ENCODE measurements at regions not wholly inside any gene's neighbourhood (a gene's known extent, or its start where the extent isn't known, plus 50 kb on each side); places are given as distances from the start of the nearest gene placed in this dataset.

DNA sequence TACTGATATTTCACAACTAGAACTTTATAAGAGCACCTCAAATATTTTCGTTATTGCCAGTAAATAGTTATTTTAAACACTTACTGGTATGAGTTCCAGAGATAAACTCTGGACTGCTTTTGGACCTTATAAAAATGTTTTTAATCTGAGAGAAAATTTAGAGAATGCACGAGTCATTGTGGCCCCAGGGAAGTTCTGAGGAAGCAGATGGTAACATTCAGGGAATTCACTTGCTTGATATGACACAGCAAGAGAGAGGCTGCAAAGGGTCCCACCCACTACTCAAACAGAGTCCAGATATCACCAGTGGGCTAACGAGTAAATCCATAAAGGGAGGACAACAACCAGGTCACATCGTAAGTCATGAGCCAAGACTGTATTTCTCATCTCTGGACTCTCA, 526.8 kb downstream of the TDRD15 start:
- DNase-seq, result no peak

DNA sequence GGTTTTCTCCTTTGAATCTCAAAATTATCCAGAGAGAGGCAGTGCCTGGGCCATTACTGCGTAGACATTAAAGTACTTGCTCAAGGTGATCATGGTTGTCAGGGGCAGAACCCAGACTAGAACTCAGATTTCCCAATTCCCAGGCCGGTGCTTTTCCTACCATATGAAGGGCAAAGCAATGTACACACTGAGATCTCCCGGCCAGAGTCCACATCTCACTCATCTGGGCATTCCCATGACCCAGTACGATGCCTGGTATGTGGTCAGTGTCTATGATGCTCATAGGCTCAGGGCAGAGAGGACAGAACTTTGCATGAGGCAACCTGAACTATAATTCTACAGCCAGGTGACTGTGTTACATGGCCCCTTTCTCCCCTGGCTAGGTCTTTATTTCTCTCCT, 531.4 kb downstream of the TDRD15 start:
- DNase-seq, result no peak

DNA sequence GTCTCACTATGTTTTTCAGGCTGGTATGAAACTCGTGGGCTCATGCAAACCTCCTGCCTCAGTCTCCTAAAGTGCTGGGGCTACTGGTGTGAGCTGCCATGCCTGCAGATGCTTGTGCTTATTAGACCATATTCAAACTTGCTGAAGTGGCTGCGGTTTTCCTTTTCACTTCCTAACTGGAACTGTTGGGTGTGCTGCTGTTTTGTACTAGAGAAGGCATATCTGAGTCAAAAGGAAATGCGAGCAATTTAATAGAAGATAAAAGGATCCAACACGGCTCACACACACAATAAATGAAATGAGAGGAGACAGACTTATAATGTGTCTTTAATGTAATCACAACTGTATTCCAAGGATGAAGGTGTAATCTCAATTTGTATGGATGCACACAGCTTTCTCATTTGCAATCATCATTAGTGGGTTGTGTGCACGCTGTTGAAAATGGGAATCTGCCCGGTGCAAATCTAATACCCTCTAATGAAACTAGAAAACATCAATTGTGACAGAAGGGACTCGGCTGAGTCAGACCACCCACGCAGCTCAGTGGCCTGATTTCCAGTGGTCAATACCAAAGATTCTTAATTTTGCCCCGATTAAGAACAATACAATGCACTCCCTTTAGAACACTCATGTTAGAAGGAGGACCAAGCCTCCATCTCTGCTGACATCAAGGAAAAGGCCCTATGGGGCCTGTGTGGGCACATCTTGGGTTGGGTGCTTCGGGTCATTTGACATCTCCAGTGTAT, 532.7 kb downstream of the TDRD15 start:
- no peak for DNase-seq

DNA sequence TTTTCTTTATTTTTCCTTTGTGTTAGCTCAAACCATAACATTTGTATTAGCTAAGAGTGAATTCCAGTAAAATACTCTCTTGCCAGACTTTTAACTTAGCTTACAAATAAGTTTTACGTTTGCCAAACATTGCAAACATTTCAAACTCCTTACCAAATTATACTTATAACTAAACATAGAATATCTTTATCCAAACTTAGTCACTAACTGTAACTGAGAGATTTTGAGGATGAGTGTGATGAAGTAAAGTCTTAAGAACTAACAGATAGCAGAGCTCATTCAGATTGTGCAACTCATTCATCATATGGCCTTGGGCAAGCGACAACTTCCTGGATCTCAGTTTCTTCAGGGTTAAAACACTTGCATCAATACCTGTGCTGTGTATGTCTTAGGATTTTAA, 533.7 kb downstream of the TDRD15 start:
- no peak for DNase-seq

DNA sequence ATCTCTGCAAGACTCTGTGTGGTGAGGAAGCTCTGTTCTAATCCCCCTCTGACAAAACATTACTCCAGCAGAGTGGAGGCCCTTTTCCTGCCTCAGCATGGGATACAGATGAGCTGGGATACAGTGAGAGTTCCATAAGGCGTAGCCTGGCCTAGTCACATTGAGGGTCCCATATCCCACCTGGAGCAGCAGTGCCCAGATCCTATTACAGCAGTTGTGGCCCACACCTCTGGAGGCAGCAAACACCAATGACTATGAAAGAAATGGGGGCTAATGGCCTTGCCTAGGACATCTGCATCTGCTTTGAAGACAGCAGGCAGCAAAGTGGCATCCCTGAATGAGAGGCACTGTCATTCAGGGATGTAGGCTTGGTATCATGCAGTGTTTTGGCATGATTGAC, 534.5 kb downstream of the TDRD15 start:
- no peak for DNase-seq

DNA sequence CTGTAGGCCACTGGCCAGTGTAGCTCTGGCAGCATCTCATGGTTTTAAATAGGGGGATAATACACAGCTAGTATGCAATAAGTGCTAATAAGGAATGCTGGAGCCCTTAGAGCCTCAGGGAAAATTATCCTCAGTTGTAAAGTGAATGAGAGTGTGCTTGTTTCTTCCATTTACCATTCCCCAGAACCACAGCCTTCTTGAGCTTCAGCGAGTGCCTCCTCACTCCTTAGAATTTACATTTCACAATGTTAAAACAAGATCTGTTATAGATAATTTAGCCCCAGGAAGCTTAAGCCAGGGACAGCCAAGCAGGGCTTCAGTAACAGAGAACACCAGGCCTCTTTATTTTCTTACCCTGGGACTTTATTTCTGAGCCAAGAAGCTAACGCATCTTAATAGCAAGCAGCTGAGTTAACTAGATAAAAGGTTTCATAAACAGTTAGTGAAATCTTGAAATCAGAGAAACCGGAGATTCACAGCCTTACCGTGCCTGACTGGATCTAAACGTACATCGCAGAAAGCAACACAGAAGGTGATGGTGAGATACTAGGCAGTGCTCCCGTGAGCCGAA, 535.2 kb downstream of the TDRD15 start:
- no peak for DNase-seq

DNA sequence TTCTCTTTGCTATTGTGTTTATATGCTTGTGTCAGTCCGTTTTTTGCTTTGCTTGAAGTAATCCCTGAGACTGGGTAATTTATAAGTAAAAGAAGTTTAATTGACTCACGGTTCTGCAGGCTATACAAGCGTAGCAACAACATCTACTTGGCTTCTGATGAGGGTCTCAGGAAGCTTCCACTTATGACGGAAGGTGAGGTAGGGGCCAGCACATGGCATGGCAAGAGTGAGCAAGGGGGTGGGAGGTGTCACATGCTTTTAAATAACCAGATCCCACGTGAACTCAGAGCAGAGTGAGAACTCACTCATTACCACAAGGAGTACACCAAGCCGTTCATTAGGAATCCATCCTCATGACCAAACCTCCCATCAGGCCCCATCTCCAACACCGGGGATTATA, 540.3 kb downstream of the TDRD15 start:
- no peak for DNase-seq

DNA sequence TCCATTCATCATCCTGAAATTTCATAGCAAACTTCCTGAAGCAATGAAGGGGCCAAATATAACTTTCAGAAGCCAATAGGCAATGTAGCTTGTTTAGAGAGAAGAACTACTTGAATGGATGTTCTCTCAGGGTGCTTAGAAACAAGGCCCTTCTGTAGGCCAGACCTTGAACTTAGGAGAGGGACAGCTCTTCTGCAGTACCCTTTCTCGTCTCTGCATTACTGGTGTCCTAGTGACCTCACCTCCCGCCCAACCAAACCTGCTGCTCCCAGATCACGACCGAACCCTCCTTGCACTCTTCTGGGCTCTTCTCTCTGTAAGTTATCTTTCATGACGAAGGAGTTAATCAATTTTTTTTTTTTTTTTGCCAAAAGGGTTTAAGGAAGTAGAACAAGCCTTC, 543.9 kb downstream of the TDRD15 start:
- DNase-seq, result no peak

DNA sequence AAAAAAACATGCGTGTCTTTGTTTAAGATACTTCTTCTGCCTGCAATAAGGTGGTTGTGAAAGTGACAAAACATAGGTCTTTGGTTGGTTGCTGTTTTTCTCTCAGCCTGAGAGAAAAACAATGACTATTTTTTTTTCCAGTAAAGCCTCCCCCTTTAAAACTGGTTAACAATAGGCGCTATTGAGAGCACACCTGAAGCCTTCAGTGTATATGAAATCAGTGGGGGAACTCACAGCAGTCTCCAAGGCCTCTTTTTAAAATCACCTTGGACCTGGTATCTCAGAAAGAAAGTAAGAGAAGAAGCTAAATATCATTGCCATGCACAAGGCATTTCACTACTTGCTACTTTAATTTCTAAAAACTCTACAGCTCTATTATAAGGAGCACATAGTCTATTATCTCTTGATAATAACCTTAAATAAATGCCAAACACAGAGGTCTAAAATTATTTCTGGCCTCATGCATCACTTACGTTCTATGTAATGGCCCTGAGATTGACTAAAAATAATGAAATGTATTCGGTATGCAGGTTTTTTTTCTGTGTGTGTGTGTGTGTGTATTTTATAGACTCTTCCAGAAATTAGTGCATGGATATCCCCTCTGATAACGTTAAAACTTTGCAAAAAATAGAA, 544.4 kb downstream of the TDRD15 start:
- no peak for DNase-seq

DNA sequence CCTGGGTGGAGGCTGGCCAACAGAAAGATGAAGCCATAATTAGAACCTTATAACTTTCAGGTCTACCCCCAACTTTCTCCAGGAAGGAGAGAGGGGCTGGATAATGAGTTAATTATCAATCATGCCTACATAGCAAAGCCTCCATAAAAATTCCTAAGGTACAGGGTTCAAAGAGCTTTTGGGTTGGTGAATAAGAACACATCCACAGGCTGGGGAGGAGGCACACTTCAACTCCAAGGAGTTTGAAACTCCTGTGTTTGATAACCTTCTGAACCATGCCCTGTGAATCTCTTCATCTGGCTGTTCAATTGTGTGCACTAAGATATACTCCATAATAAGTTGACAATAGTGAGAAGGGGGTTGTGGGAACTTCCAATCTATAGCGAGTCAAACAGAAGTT, 552.3 kb downstream of the TDRD15 start:
- DNase-seq, result no peak

DNA sequence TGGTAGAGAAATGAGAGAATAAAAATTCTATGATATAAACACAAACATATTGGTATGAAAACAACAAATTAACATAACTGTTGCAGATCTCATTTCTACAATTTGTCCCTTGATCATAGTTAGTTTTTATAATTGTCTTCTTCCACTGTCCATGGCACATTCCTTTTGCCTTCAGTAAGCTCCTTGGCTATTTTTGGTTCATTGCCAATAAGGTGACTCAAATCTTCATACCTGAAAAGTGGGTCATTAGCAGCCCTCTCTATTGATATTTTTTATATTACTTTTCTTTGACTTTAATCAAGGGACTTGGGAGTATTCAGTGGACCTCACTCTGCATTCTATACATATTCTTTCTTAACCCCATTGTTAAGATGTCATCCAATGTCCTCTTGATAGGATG, 552.9 kb downstream of the TDRD15 start:
- DNase-seq, result no peak

DNA sequence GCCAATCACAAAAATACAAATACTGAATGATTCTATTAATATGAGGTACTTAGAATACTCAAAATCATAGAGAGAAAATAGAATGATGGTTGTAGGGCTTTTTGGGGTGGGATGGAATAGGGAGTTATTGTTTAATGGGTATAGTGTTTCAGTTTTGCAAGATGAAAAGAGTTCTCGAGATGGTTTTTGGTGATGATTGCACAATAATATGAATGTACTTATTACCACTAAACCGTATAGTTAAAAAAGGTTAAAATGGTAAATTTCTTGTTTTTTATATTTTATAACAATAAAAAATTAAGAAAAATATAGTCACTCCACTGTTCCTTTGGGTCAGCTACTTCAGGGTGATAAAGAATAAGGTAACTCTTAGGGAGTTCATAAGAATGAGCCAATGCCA, 560.1 kb downstream of the TDRD15 start:
- DNase-seq, result no peak

DNA sequence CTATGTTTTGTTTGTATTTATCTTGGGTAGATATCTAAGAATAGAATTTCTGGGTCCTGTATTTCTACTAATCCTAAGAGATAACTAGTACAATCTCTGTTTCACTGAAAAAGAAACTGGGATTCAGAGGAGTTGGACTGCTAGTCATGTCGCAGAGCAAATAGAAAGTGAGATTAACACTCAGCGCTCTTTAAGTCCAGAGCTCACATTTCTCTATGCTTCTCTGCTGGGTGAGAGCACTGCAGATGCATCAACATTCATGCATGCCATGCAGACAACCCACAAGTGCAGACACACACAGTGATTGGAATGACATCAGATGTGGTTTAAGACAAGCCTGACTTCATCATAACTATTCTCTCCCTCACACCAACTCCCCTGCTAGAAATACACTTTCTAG, 563.8 kb downstream of the TDRD15 start:
- no peak for DNase-seq

DNA sequence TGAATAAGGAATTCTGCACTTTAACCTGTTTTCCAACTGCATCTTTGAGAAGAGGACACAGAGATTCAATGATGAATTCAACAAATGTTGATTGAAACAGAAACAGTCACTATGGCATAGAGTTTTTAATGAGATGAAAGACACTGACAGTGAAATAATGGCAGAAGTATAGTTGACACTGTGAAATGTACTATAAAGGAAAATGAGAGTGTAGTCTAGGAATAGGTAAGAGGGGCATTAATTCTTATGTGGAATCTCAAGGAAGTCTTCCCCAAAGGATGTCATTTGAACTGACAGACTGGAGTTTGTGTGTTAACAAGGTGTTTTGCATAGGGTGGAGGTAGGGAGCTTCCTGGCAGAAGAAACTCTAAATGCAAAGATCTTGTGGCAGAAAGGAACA, 566.2 kb downstream of the TDRD15 start:
- DNase-seq, result no peak

DNA sequence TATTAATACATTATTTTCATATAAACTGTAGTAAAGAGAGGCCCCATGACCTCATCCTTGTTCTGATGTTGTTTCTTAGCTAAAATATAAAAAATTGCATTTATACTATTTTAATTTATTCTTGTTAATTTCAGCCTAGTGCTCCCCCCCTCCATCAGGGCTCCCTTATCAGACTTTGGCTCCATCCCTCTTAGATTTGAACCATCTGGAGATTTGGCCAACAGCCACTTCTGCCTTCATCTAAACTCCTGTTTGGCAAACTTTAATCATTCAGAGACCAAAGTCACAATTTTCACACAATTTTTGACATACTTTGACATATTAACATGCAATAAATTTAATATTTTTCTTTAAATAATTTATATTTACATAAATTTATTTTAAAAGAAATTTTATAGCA, 569.3 kb downstream of the TDRD15 start:
- no peak for DNase-seq

DNA sequence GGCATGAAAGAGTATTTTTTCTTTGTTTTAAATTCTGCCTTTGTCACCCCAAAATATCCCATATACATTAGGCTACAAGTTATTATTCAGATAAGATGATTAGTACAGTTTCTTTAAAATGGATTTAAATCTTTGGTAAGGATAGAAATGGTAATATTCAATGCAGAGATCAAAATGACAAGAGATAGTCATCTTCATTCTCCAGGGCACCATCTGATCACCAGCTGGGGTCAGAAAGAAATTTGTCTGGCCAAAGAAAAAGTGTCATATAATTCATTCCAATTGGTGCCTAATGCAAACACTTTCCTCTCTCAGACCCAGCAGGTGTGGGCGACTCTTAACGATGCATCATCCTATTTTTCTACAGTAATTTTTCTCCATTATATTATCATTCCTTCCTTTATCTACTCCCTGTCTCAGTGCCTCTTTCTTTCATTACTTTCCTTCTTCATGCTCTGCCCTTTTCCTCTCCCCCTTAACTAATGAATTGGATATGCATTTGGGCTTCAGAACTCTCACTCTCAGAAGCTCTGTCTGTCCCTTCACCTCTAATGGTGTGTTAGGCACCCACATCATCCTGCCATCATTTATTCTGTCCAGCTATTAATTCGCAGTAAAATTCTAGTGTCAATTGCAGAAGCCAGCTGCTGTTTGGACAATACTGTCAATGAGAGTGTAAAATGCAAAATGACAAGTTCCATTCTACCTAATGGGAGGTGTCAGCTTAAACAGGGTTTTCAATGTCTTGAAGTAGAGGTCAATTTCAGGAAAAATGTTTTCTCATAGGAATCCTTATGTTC, 570.5 kb downstream of the TDRD15 start:
- no peak for DNase-seq

DNA sequence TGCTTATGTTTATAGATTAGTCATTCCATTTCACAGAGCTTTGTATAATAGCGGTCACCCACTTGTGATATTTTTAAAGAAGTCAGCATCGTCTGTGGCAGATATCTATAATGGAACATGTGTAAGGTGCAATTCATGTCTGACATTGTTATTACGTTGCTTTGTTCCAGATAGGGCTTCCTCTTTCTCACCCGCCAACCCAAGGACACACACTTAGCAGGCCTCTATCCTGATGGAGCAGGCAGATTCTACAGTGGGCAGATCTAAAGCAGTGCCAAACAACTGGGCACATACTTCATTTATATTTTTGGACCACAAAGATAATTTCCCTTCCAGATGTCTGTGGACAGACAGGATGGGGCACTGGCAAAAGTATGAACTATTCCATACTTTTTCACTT, 573.1 kb downstream of the TDRD15 start:
- no peak for DNase-seq

DNA sequence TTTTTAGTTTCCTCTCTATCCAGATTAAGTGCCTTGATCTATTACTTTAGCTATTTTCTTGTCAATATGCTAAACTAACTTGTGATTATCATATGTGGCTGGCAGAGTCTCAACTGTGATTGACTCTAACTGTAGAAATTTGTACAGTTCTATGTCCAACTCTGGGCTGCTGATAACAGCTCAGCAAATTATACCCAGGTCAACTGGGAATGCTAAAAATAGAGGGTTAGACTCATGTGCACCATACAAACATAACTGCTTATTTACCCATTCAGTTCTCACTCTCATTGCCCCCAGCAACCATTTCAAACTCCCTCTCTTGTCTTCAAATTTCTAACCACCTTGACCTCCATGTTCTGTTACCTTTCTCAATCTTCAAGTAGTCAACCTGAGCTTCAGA, 576.9 kb downstream of the TDRD15 start:
- DNase-seq, result no peak

DNA sequence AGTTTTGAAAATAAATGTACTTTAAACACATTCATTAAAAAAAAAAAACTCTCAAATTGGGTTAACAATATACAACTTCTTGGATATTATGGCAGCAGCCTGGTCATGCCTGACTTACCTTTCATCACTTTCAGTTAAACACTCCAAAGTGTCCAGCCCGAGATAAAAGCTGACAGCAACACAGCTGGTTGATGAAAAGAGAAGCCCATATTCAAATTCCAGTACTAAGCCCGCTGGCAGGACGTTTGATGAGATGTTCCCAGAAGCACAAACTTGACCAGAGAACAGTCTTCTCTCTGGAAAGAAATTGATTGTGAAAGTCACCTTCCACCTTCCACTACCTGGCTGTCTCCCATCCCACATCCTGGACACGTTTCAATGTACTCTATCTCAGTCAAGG, 586.3 kb downstream of the TDRD15 start:
- no peak for DNase-seq

DNA sequence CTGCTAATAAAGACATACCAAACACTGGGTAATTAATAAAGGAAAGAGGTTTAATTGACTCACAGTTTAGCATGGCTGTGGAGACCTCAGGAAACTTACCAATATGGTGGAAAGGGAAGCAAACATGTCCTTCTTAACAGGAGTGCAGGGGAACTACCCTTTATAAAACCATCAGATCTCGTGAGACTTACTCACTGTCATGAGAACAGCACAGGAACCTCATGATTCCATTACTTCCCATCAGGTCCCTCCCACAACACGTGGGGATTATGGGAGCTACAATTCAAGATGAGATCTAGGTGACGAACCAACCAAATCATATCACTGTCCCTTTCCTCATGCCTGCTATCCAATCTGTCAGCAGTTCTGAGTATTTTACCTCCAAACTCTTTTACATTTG, 586.7 kb downstream of the TDRD15 start:
- DNase-seq, result no peak

DNA sequence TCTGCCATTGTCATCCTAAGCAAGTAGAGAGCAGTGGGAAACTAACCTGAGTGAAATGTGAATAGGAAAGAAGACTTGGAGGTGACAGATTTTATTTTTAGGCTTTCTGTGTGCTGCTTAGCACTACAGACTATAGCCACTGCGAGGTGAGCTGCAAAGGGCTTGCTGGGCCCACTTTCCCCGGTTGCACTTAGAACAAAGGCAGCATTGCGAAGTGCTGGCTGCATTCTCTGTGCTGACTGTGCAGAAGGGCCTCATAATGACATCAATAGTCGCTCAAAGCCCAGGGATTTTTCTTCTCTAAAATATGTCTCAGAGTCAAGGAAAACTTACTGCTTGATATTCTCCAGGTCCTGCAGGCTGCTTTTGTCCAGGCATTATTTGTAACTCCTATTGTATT, 592.1 kb downstream of the TDRD15 start:
- no peak for DNase-seq

DNA sequence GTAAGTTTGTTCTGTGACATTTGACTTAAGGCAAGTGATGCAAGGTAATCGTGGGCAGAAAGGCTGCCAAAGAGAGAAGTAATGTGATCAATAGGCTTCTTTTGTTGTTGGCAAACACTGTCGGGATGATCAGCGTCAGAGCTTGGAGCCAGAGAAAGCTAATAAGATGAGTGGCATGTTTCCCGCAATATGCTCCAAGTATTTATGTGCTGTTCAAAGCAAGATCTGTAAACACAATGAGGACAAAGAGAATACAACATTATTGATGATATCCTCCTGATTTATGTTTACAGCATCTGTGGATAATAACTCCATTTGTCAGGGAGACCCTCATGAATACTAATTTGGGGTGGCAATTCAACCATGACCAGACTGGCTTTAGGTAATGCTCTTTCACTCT, 603.3 kb downstream of the TDRD15 start:
- no peak for DNase-seq

DNA sequence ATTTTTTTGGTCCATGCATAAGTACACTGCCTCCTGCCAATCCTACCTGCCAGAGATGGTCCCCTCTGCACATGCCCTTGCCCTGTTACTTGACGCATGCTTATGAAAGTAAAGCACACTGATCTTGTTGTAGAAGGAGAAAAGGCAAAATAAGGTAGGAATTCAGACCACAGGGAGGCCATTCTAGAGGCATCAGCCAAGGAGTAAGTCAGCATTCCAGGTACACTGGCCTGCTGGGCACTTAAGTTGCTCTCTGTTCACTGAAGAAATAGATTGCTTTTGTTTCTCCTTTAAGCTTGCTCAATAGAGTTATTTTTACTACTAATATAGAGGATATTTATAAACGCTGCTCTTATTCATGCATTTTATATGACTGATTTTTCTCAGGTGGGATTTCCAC, 604.4 kb downstream of the TDRD15 start:
- no peak for DNase-seq

DNA sequence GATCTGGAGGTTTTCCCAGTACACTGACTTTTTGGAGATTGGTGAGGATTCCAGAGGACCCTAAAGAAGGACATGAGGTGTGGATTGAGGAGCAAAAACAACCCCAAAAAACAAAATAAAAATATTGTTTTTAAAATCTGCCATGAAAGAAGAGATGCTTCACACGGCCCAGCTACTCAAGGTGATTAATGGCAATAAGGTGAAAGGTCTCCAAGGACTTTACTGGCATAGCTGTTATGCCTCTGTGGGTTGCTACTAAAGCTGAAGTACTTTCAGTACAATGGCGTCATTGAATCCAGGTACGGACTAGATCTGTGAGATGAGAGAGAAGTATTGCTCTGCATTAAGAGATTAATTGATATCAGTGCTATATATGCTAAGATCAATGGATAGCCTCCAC, 606.4 kb downstream of the TDRD15 start:
- DNase-seq, result no peak

Data from NCI-H2107 (cell line).